GM18951 (cell line): ENCODE measurements at regions not wholly inside any gene's neighbourhood (a gene's known extent, or its start where the extent isn't known, plus 50 kb on each side); places are given as distances from the start of the nearest gene placed in this dataset.

Source experiments
- POLR2A ChIP-seq: IDR thresholded peaks from 4 replicates; pipeline ENCODE4 v1.6.1; 2011; ENCODE audit warnings: mild to moderate bottlenecking; ENCODE audit not compliant: insufficient read length, insufficient read depth; ENCODE audit errors: extremely low read depth
- in situ Hi-C: fragments of 300-500 bp; cut with MboI; formaldehyde crosslinking; loops from one replicate; pipeline ENCODE4 v1.12.0; 2022; ENCODE audit warnings: low sequenced_read_pairs, mixed read lengths, inconsistent platforms; ENCODE audit not compliant: unreplicated experiment

DNA sequence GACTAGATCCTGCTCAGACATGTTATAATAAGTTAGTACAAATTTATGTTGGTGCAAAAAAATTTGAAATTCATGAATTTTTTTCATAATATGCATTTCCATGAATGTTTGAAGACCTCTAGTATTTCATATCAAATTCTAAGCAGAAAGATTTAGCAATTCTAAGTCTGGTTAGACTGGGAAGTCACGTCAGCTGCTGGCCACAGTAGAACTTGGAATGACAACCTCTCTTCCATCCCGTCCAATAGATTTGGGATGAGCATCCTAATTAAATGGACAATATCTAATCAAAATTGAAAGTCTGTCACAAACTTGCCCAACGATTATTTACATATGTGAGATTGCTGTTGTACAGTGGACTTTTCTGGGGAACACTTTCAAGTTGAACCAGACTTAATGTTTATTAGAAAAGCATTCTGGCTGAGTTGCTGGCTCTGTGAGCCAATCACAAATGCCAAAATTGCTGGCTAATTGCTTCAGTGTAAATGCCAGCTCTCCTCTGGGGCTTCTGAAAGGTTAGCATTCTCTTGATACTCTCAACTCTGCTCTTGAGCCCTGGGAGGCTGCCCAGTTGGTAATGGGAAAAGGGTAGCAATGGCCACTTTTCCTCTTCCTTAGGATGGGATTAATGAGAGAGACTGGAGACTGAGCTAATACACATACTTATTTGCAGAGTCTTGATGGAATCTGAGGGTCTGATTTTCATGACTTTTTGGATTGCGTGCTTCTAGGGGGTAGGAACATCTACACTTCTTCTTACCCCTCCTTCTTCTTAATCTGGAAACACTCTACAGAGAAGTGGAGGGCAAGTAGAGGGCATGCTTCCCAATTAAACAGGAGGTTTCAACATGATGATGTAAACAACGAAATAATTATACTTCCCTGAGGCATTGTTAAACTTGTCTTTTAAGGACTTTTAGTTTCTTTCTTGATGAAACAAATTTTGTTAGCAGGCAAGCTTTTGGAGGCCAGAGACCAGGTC is 253.5 kb downstream of the BAMBI start:
- no peak for TF ChIP-seq POLR2A
- in situ Hi-C loops = no loop called here

DNA sequence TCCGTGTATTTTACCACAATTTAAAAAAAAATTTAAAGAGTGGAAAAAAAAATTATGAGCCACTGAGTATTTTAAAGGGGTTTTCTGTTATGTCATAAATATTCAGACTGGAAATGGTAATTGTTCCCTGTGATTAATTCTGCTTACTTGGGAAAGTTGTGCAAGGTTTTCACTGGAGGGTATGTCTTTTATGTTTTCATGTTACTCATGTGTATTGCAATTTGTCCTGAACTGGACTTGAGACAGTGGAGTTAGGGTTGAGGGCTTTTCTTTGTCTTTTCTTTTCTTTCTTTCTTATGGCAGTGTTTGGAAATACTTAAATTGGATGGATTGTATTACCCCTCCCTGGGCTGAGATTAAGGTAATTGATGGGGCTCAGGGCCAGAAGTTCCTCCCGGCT is 257.7 kb downstream of the BAMBI start:
- TF ChIP-seq POLR2A = no peak
- in situ Hi-C loops = no loop called here

DNA sequence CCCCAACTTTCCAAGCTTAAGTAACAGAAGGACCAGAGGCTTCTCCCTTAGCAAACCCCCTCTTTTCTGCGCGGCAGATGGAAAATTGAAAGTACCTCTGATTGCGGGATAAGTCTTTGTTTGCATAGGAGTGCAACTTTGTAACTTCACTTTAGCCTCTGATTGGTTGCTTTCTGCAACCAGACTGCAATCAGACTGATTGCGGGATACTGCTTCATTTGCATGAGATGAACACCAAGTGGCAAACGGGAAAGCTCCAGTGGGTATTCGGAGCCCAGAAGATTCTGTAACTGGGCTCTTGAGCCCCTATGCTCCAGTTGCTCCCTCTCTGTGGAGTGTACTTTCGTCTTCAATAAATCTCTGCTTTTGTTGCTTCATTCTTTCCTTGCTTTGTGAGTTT is 260.6 kb downstream of the BAMBI start:
- in situ Hi-C loops = no loop called here

DNA sequence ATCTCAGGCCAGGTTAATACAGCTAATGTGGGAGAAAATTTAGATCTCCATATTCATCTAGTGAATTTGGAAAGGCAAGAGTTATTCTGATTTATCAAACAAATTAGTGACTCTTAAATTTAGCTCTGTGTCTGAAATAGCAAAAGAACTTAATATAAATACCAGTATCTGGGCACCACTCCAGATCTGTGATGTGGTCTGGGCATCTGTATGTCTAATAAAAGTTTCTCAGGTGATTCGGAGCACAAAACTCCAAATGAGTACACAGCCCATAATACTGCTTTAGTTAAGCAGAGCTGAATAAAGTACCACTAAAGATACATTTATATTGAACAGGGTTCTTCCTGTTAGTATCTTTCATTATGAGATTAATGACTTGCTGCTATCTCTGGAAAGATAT is 261.4 kb downstream of the BAMBI start:
- TF ChIP-seq POLR2A = no peak
- in situ Hi-C loops = no loop called here

More for the DNA sequence above, 260.6 kb downstream of the BAMBI start:
- no peak for TF ChIP-seq POLR2A

DNA sequence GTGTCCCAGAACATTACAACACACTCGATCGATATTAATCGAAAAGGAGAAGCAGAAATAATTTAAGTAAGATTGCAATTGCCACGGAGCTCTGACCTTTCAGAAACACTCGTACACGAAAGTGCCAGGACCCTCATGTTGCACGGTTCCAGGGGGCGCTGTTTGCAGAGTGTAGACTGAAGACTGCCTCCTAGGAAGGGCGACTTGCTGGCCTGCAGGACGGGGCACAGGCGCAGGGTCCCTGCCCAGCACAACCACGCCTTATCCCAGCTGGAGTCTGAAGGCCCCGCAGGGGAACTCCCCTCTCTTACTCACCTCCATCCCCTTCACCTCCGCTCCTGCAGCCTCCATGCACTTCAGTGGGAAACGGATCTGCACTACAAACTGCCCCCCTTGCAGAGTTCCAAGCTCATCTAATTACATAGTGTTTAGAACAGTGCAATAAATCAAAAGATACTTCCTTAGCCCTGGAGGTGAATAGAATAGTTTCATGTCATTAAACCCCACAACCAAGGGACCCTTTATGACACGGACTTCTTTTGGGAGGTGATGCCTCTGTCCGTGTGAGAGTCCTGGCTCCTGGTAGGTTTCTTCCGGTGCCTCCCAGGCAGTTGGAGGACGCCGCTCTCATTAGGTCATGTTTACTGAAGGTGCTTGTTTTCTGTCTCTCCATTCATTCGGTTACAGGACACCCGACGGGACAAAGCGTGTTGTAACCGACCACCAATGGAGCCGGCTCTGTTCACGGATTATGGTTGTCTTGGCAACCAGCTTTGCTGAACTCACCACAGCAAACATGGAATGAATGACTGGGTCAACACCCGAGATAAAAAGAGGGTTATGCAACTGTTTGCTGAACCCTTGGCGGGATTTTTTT is 262.2 kb downstream of the BAMBI start:
- TF ChIP-seq POLR2A = no peak
- in situ Hi-C loops = no loop called here

DNA sequence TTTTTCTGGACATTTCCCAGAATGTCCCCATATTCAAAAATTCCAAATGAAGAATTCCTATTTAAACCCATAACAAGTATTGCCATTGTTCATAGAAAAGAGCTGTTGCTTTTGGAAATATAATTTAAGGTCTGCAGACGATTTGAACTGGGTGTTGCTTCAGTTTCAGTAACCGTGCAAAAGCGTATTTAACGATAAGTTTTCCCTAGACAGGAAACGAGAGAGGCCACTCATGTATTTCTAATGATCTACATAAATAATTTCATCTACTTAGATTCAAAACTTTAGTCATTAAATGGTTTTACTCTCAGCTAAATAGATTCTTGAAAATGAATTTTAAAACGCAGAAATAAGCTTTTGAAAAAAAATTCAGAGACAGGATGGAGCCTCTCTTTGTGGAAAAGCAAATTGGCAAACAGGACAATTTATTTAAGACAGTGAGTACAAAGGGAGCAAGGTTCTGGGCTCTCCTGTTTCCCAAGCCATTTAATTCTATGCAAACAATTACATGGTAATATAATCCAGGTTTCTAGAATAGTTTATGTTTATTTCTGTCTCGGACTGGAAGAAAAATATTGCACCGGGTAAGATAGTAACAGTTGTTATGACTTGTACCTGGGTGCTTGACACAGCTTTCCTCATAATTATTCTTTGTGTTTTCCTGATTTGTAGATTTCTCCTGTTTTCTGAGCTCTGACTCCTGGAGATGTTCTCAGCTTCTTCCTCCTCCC is 263.0 kb downstream of the BAMBI start:
- no peak for TF ChIP-seq POLR2A
- in situ Hi-C loops = no loop called here

DNA sequence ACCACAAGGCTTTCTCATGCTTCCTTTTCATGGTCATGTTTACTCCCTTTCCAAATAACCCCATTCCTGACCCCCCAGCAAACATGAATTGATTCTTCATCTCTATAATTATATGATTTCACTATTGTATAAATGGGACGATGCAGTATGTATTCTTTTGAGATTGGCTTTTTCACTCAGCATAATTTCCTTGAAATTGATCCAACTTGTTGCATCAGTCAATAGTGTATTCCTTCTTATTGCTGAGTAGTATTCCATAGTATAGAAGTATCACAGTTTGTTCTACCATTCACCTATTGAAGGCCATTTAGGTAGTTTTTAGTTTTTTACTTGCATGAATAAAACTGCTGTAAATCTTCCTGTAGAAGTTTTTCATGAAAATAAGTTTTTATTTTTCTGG is 264.7 kb downstream of the BAMBI start:
- in situ Hi-C loops = no loop called here
- TF ChIP-seq POLR2A = no peak

DNA sequence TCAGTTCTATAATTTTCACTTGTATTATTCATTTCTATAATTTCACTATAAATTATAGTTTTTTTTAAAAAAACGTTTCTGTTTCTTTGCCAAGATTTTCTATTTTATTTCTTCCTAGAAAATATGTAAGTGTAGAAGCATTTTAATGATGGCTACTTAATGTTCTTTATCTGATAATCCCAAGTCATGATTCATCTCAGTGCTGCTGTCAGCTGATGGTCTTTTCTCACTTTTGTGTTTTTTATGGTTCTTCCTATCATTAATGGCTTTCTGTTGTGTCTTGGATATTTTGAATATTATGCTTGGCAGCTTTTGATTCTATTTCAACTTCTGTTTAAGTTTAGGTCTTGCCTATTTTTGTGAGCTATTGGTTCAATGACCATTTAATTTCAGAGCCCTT is 268.6 kb downstream of the BAMBI start:
- in situ Hi-C loops = no loop called here
- no peak for TF ChIP-seq POLR2A

DNA sequence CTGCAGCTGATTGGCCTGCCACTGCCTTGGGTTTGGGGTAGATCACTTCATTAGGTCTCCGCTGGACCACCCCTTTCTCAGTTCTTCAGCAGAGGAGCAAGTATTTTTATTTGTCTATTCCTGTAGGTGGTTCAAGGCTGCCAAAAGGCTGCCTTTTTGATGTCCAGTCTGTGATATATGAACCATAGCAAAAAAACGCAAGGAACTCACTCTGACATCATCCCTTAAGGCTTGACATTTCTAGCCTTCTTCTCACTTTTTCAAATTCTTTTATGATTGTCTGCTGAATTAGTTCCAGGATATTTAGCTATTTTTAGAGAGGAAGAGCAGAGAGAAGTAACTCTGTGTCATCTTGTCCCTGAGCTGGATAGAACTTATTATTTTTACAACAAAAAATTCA is 269.2 kb downstream of the BAMBI start:
- in situ Hi-C loops = no loop called here
- TF ChIP-seq POLR2A = no peak

DNA sequence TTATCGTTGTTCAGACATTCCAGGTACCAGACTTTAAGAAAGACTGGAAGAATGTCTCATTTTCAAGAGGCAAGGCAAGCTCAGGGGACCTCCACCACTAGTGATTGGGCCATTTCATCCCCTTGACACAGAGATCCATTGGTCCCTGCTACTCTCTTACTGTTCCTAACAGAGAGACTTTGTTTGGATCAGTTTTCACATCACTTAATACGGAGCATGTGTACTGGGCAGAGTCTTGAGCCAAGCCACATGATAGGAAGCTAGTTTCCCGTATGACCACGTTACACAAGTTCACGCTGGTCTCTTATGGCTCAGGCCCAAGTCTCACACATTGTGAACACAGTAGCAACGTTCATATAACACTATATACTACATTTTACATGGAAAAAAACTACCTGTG is 269.9 kb downstream of the BAMBI start:
- no peak for TF ChIP-seq POLR2A
- in situ Hi-C loops = no loop called here

DNA sequence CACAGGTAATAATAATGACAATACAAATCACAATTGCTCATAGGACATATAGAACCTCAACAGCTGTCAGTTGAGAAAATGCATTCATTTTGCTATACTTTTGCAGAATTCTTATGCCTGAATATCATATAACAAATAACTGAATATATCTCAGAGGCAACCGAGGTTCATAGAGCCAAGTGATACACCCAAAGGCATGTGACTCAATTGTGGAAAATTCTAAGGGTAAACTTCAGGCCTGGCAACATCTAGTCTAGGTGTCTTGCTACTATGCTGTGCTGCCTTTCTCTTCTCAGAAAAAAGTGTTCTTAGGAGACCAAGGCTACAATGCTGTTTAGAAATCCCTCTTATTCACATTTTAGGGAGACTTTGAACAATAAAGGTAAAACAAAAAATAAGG is 270.7 kb downstream of the BAMBI start:
- TF ChIP-seq POLR2A = no peak
- in situ Hi-C loops = no loop called here

DNA sequence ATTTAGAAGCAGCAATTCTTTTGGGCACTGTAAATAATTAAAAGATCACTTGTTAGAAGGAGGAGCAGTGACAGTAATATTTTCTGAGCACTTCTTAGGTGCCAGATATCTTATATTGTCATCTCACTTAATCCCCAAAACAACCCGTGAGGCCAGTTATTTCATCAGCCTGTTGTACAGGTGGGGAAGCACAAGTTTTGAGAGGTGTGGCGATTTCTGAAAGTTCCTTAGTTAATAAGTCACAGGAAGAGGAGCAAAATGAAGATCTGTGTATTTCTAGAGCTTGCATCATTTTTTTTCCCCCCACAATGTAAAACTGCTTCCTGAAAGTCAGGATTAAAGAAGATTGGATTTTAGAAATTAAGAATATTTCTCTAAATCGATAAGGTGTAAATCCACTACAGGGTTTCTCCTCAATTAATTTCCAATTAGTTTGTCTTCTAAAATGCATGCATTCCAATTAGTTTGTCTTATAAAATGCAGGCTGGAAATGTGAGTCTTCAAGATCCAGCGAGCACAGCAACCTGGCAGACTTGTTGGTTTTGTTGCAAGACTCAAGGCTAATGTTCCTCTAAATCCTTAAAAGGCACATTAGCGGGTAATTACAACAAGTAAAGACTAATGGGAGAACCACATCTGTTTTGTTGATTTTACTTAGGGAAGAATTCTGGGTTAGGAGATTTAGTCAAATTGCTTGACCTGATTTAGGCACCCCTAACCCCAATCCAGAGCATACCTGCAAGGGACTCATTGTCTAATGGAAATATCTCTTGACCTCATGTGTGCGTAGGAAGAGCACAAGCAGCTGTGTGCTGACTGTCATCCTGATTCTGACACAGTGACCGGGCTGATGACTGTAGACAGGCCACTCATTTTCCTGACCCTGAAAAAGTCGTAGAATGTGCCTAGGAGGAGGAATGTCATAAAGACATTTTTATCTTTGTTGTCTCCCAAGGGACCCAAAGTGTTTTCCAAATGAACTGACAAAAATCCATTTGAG is 272.0 kb downstream of the BAMBI start:
- in situ Hi-C loops = no loop called here
- TF ChIP-seq POLR2A = no peak

DNA sequence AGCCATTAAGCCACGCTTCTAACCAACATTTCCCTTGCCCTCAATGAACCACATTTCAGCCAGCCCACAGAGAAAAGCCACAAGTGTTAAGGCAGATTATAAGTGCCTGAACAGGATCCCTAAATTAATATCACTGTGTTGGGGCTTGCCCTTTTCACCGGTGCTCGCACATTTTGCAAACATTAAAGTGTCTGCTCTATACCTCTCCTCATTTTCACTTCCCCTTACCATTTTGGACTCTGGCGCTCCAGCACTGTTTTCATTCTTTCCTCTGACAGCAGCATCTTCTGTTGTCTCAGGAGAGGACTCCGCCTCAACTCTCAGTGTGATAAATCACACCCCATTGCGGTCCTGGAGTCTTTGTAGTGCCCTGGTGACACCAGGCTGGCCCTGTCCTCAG is 274.2 kb downstream of the BAMBI start:
- TF ChIP-seq POLR2A = no peak
- in situ Hi-C loops = no loop called here
